ENCODE measurements at regions not wholly inside any gene's neighbourhood (a gene's known extent, or its start where the extent isn't known, plus 50 kb on each side); places are given as distances from the start of the nearest gene placed in this dataset.

DNA sequence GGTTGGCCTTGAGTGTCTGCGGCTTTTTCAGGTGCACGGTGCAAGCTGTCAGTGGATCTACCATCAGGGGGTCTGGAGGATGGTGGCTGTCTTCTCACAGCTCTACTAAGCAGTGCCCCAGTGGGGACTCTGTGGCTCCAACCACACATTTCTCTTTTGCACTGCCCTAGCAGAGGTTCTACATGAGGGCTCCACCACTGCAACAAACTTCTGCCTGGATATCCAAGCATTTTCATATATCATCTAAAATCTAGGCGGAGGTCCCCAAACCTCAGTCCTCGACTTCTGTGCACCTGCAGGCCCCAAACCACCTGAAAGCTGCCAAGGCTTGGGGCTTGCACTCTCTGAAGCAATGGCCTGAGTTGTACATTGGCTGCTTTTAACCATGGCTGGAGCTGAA, 601.5 kb downstream of the MTRR start:
- Histone ChIP-seq H3K9ac (ENCODE audit: extremely low read depth, low read length, poor library complexity, severe bottlenecking) (no peak overlapping the region), H3K4me1 (ENCODE audit: control insufficient read depth, insufficient read depth, low read length) (no peaks in the 10 kb centered on the region), H3K27ac (ENCODE audit: low read depth, low read length) (no peak overlapping the region), H3K9me3 (ENCODE audit: control insufficient read depth, low read length) (peaks cover 55% of the 10 kb centered on the region), H3K4me3 (ENCODE audit: low read length) (peak overlapping the region; percentile 48), H3K27me3 (ENCODE audit: control insufficient read depth, insufficient read depth, low read length, poor library complexity, severe bottlenecking) (no peaks in the 10 kb centered on the region), H3K36me3 (ENCODE audit: control insufficient read depth, insufficient read depth, low read length) (no peaks in the 10 kb centered on the region)
- no peak for TF ChIP-seq CTCF (conservative IDR thresholded peaks at IDR 0.05)
- DNase-seq = no peak
- Mint-ChIP-seq H3K4me1 (peaks cover 14% of the 10 kb centered on the region), H3K9me3 (peaks cover 49% of the 10 kb centered on the region), H3K27me3 (ENCODE audit: insufficient read depth) (no peaks in the 10 kb centered on the region), H3K27ac (no peak overlapping the region), H3K4me3 (no peak overlapping the region), H3K36me3 (ENCODE audit: low read depth) (peaks cover 3% of the 10 kb centered on the region)
- WGBS, 2 experiments (ENCODE audit: insufficient coverage in 1 of 2, insufficient read length in 1 of 2) = 89% methylated on average over 4 of the region's 4 CpGs; no CpG with 5 or more reads in 1 of the 2 experiments

GRCh38 chr5:8471581-8471980, 602.6 kb downstream of the MTRR start:
- no peak overlapping the region for H3K27ac Mint-ChIP-seq
- DNase-seq = no peak
- Histone ChIP-seq H3K4me1 (ENCODE audit: control insufficient read depth, insufficient read depth, low read length) (peaks cover 5% of the 10 kb centered on the region), H3K9ac (ENCODE audit: extremely low read depth, low read length, poor library complexity, severe bottlenecking) (no peak overlapping the region), H3K27ac (ENCODE audit: low read depth, low read length) (no peak overlapping the region), H3K36me3 (ENCODE audit: control insufficient read depth, insufficient read depth, low read length) (no peaks in the 10 kb centered on the region), H3K4me3 (ENCODE audit: low read length) (peak overlapping the region; percentile 71), H3K27me3 (ENCODE audit: control insufficient read depth, insufficient read depth, low read length, poor library complexity, severe bottlenecking) (peaks cover 8% of the 10 kb centered on the region), H3K9me3 (ENCODE audit: control insufficient read depth, low read length) (peaks cover 55% of the 10 kb centered on the region)
- whole genome bisulfite sequencing, 2 experiments (ENCODE audit: insufficient coverage in 1 of 2, insufficient read length in 1 of 2) = 88 to 100% methylated on average over 3 of the region's 4 CpGs
- peaks cover under 1% of the 10 kb centered on the region for H3K27me3 Mint-ChIP-seq (ENCODE audit: insufficient read depth)
- H3K36me3 Mint-ChIP-seq (ENCODE audit: low read depth) = peaks cover 3% of the 10 kb centered on the region
- no peak overlapping the region for H3K4me3 Mint-ChIP-seq
- H3K4me1 Mint-ChIP-seq = peaks cover 21% of the 10 kb centered on the region
- TF ChIP-seq CTCF (conservative IDR thresholded peaks at IDR 0.05) = no peak
- H3K9me3 Mint-ChIP-seq = peaks cover 49% of the 10 kb centered on the region

DNA sequence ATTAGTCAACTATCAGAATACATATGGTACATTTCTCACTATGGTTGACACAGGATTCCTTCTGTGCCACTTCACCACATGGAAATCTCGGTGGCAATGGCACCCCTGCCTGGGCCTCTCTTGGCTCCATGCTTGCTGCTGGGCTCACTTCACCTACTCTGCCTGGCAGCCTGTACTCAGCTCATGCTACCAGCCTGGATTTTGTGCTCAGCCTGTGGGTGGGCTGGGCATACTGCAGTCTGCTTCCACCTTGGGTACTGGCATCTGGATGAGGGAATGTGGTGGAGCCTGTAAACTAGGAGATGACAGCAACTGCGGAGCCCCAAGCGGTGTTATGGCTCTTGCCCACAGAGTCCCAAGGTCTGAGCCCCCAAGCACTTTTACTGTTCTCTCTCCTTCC, 604.1 kb downstream of the MTRR start:
- Mint-ChIP-seq H3K9me3 (peaks cover 44% of the 10 kb centered on the region), H3K36me3 (ENCODE audit: low read depth) (peaks cover 3% of the 10 kb centered on the region), H3K27me3 (ENCODE audit: insufficient read depth) (peaks cover 2% of the 10 kb centered on the region), H3K4me1 (peaks cover 21% of the 10 kb centered on the region), H3K27ac (no peak overlapping the region), H3K4me3 (no peak overlapping the region)
- DNase-seq = no peak
- no peak overlapping the region for H3K27ac ChIP-seq (ENCODE audit: low read depth, low read length)
- peaks cover 56% of the 10 kb centered on the region for H3K9me3 ChIP-seq (ENCODE audit: control insufficient read depth, low read length)
- 95 to 100% methylated on average over 1 to 3 of the region's 3 CpGs for WGBS, 2 experiments (ENCODE audit: insufficient coverage in 1 of 2, insufficient read length in 1 of 2)
- no peak overlapping the region for H3K9ac ChIP-seq (ENCODE audit: extremely low read depth, low read length, poor library complexity, severe bottlenecking)
- H3K36me3 ChIP-seq (ENCODE audit: control insufficient read depth, insufficient read depth, low read length) = no peaks in the 10 kb centered on the region
- no peak for TF ChIP-seq CTCF (conservative IDR thresholded peaks at IDR 0.05)
- H3K4me3 ChIP-seq (ENCODE audit: low read length) = peak overlapping the region; percentile 68
- H3K4me1 ChIP-seq (ENCODE audit: control insufficient read depth, insufficient read depth, low read length) = peaks cover 5% of the 10 kb centered on the region
- H3K27me3 ChIP-seq (ENCODE audit: control insufficient read depth, insufficient read depth, low read length, poor library complexity, severe bottlenecking) = peaks cover 15% of the 10 kb centered on the region

Data from endodermal cell (in vitro differentiated cells).